ENCODE measurements at regions not wholly inside any gene's neighbourhood (a gene's known extent, or its start where the extent isn't known, plus 50 kb on each side); places are given as distances from the start of the nearest gene placed in this dataset.

GRCh38 chr2:215836881-215837280 lies 176.5 kb downstream of the MREG start (continued):
- TF ChIP-seq ADNP (tag; IDR thresholded peaks at IDR 0.05), result no peak
- TF ChIP-seq ZNF780A (CRISPR knock-in tag; IDR thresholded peaks at IDR 0.05), result no peak
- TF ChIP-seq CBX1 (IDR thresholded peaks at IDR 0.05; ENCODE audit: low read depth), result no peak

- Histone ChIP-seq H3K9me1 (ENCODE audit: control insufficient read depth, insufficient read depth, low read length) (no peaks in the 10 kb centered on the region), H3K9me3 (replicated peaks; ENCODE audit: control insufficient read depth, insufficient read depth, low read depth, low read length) (no peaks in the 10 kb centered on the region), H3K4me3 (no peak overlapping the region), H2AFZ (ENCODE audit: low read depth, low read length) (peak overlapping the region; percentile 47), H3K9ac (ENCODE audit: insufficient read depth in 1 of 2, low read depth in 2 of 2, low read length in 2 of 2) (no peak overlapping the region), H4K20me1 (replicated peaks; ENCODE audit: control insufficient read depth, insufficient read depth, low read length) (no peaks in the 10 kb centered on the region), H3K79me2 (ENCODE audit: control insufficient read depth, insufficient read depth, low read length) (no peaks in the 10 kb centered on the region), H3K4me2 (ENCODE audit: insufficient read depth, low read length) (no peak overlapping the region), H3K4me1 (replicated peaks in 1 of 2; ENCODE audit: control insufficient read depth in 2 of 2, insufficient read depth in 2 of 2, low read length in 2 of 2) (peaks cover 4 to 28% of the 10 kb centered on the region in 2 experiments; a peak in 4 of 5 replicates), H3K36me3 (ENCODE audit: control insufficient read depth, insufficient read depth, low read length) (no peaks in the 10 kb centered on the region), H3K27ac (ENCODE audit: extremely low read depth, low read depth, low read length) (no peak overlapping the region), H3K27me3 (ENCODE audit: control insufficient read depth in 2 of 2, insufficient read depth in 2 of 2, low read length in 2 of 2) (no peaks in the 10 kb centered on the region)
- ATAC-seq (no peak), FAIRE-seq (no peak), DNase-seq (ENCODE audit: extremely low read depth in 1 of 4, low spot score in 3 of 4) (no peak)
- in situ Hi-C loops (cut with MboI) (no loop called here), intact Hi-C loops (cut with micrococcal nuclease) (no loop called here)
- no peak for TF ChIP-seq LEF1 (IDR thresholded peaks at IDR 0.05)
- TF ChIP-seq NELFE (IDR thresholded peaks at IDR 0.05; ENCODE audit: insufficient read depth, insufficient read length), result no peak
- TF ChIP-seq NUFIP1 (IDR thresholded peaks at IDR 0.05; ENCODE audit: partially characterized antibody), result no peak
- no peak for TF ChIP-seq KLF10 (CRISPR knock-in tag; IDR thresholded peaks at IDR 0.05)
- TF ChIP-seq CREB3 (tag; conservative IDR thresholded peaks at IDR 0.05; ENCODE audit: low read depth), result no peak
- TF ChIP-seq HEY1 (CRISPR knock-in tag; IDR thresholded peaks at IDR 0.05; ENCODE audit: borderline replicate concordance), result no peak
- TF ChIP-seq ZEB2 (IDR thresholded peaks at IDR 0.05), result no peak
- no peak for TF ChIP-seq SRF (CRISPR knock-in tag; IDR thresholded peaks at IDR 0.05)
- TF ChIP-seq, protein P1, sequence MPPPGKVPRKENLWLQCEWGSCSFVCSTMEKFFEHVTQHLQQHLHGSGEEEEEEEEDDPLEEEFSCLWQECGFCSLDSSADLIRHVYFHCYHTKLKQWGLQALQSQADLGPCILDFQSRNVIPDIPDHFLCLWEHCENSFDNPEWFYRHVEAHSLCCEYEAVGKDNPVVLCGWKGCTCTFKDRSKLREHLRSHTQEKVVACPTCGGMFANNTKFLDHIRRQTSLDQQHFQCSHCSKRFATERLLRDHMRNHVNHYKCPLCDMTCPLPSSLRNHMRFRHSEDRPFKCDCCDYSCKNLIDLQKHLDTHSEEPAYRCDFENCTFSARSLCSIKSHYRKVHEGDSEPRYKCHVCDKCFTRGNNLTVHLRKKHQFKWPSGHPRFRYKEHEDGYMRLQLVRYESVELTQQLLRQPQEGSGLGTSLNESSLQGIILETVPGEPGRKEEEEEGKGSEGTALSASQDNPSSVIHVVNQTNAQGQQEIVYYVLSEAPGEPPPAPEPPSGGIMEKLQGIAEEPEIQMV (tag; conservative IDR thresholded peaks at IDR 0.05; ENCODE audit: low read depth), result no peak
- no peak for TF ChIP-seq ZNF830 (CRISPR knock-in tag; IDR thresholded peaks at IDR 0.05)
- no peak for TF ChIP-seq U2AF1 (optimal IDR thresholded peaks at IDR 0.05; ENCODE audit: low read depth, low read length)
- TF ChIP-seq FOXP4 (CRISPR knock-in tag; IDR thresholded peaks at IDR 0.05; ENCODE audit: borderline replicate concordance), result no peak
- no peak for TF ChIP-seq ZNF121 (CRISPR knock-in tag; conservative IDR thresholded peaks at IDR 0.05)
- POLR2A ChIA-PET, result no interaction called here
- no TSS peak for BruUV-seq (replicated peaks)
- 75% methylated on average over 1 of the region's 1 CpG for WGBS (ENCODE audit: insufficient coverage, low coverage, missing lambda C conversion rate)
- CTCF ChIA-PET (ENCODE audit: low intra/inter-chr PET ratio), result no interaction called here
Measured at GRCh38 chr2:215835657-215836056, 177.7 kb downstream of the MREG start.
